ENCODE measurements at regions not wholly inside any gene's neighbourhood (a gene's known extent, or its start where the extent isn't known, plus 50 kb on each side); places are given as distances from the start of the nearest gene placed in this dataset.

- TF ChIP-seq MYNN (IDR thresholded peaks at IDR 0.05), result no peak
- no peak for TF ChIP-seq MYNN (CRISPR knock-in tag; IDR thresholded peaks at IDR 0.05)
Measured at GRCh38 chr11:39681428-39681827, 1778.0 kb downstream of the LRRC4C start (continued).

- no peaks in the 10 kb centered on the region for H3K4me1 ChIP-seq (replicated peaks in 1 of 2; ENCODE audit: control insufficient read depth in 2 of 2, insufficient read depth in 2 of 2, low read length in 2 of 2)
- 6% methylated on average over 1 of the region's 1 CpG for WGBS (ENCODE audit: insufficient coverage, low coverage, missing lambda C conversion rate)
Measured at GRCh38 chr11:39678996-39679395, 1780.5 kb downstream of the LRRC4C start.

More at GRCh38 chr11:39678996-39679395, 1780.5 kb downstream of the LRRC4C start:
- H3K9me1 ChIP-seq (ENCODE audit: control insufficient read depth, insufficient read depth, low read length), result no peaks in the 10 kb centered on the region
- no peaks in the 10 kb centered on the region for H4K20me1 ChIP-seq (replicated peaks; ENCODE audit: control insufficient read depth, insufficient read depth, low read length)
- no peak overlapping the region for H3K4me3 ChIP-seq
- H3K27me3 ChIP-seq (ENCODE audit: control insufficient read depth in 2 of 2, insufficient read depth in 2 of 2, low read length in 2 of 2), result no peaks in the 10 kb centered on the region
- H3K9ac ChIP-seq (ENCODE audit: insufficient read depth in 1 of 2, low read depth in 2 of 2, low read length in 2 of 2), result no peak overlapping the region
- FAIRE-seq (no peak), DNase-seq (ENCODE audit: extremely low read depth in 1 of 4, low spot score in 3 of 4) (no peak), ATAC-seq (no peak)
- H3K79me2 ChIP-seq (ENCODE audit: control insufficient read depth, insufficient read depth, low read length), result no peaks in the 10 kb centered on the region
- no peak overlapping the region for H3K27ac ChIP-seq (ENCODE audit: extremely low read depth, low read depth, low read length)
- H3K36me3 ChIP-seq (ENCODE audit: control insufficient read depth, insufficient read depth, low read length), result no peaks in the 10 kb centered on the region
- POLR2A ChIA-PET, result interaction anchor here (0.6 kb wide), 1 partner anchor 151 kb away, joined by 3 read pairs; no protein-coding TSS in a partner anchor
- intact Hi-C loops (cut with micrococcal nuclease), result no loop called here
- in situ Hi-C loops (cut with MboI), result no loop called here
- H2AFZ ChIP-seq (ENCODE audit: low read depth, low read length), result no peak overlapping the region
- peaks cover 3% of the 10 kb centered on the region; the same call in 1 of the 2 replicates for H3K9me3 ChIP-seq (replicated peaks; ENCODE audit: control insufficient read depth, insufficient read depth, low read depth, low read length)
- no peak overlapping the region for H3K4me2 ChIP-seq (ENCODE audit: insufficient read depth, low read length)
- no peak for TF ChIP-seq ARID3A (IDR thresholded peaks at IDR 0.05; ENCODE audit: borderline replicate concordance, low read depth, low read length)
- TF ChIP-seq ZNF57 (CRISPR knock-in tag; IDR thresholded peaks at IDR 0.05), result no peak
- no peak for TF ChIP-seq SRF (CRISPR knock-in tag; IDR thresholded peaks at IDR 0.05)
- no peak for TF ChIP-seq ZNF695 (CRISPR knock-in tag; IDR thresholded peaks at IDR 0.05)
- TF ChIP-seq ID3 (CRISPR knock-in tag; IDR thresholded peaks at IDR 0.05), result no peak
- TF ChIP-seq ID3 (tag; IDR thresholded peaks at IDR 0.05), result no peak
- TF ChIP-seq HSF4 (CRISPR knock-in tag; IDR thresholded peaks at IDR 0.05; ENCODE audit: borderline replicate concordance), result no peak
- TF ChIP-seq EHMT2 (IDR thresholded peaks at IDR 0.05), result no peak
- no peak for TF ChIP-seq RB1 (IDR thresholded peaks at IDR 0.05; ENCODE audit: low read depth)
- no peak for TF ChIP-seq RBM25 (IDR thresholded peaks at IDR 0.05; ENCODE audit: low read depth, low read length, severe bottlenecking)
- no peak for TF ChIP-seq FOSL1 (tag; conservative IDR thresholded peaks at IDR 0.05)
- TF ChIP-seq BRD4 (IDR thresholded peaks at IDR 0.05), result no peak
- TF ChIP-seq HDAC2 (IDR thresholded peaks at IDR 0.05), result no peak
- no peak for TF ChIP-seq RBM14 (IDR thresholded peaks at IDR 0.05; ENCODE audit: borderline replicate concordance, insufficient read depth, low read depth, low read length)
- no peak for TF ChIP-seq E2F6 (IDR thresholded peaks at IDR 0.05; ENCODE audit: borderline replicate concordance in 1 of 2, extremely low read depth in 1 of 2, insufficient read depth in 1 of 2, insufficient read length in 1 of 2, low read depth in 1 of 2, low read length in 1 of 2, poor library complexity in 1 of 2, severe bottlenecking in 1 of 2)
- CTCF ChIA-PET (ENCODE audit: low intra/inter-chr PET ratio), result no interaction called here
- no TSS peak for BruUV-seq (replicated peaks)
